Stimulated activated CD8-positive, alpha-beta memory T cell treated with anti-CD3 and anti-CD28 coated beads, Interleukin-12 subunit alpha, Interleukin-12 subunit beta, amount 100 ng/mL, for 4 hours (primary cell): ENCODE measurements at regions not wholly inside any gene's neighbourhood (a gene's known extent, or its start where the extent isn't known, plus 50 kb on each side); places are given as distances from the start of the nearest gene placed in this dataset.

Source experiments
- DNase-seq: peaks from one replicate; pipeline ENCODE4 v3.0.0-alpha.2; 2020; ENCODE audit warnings: low read depth

DNA sequence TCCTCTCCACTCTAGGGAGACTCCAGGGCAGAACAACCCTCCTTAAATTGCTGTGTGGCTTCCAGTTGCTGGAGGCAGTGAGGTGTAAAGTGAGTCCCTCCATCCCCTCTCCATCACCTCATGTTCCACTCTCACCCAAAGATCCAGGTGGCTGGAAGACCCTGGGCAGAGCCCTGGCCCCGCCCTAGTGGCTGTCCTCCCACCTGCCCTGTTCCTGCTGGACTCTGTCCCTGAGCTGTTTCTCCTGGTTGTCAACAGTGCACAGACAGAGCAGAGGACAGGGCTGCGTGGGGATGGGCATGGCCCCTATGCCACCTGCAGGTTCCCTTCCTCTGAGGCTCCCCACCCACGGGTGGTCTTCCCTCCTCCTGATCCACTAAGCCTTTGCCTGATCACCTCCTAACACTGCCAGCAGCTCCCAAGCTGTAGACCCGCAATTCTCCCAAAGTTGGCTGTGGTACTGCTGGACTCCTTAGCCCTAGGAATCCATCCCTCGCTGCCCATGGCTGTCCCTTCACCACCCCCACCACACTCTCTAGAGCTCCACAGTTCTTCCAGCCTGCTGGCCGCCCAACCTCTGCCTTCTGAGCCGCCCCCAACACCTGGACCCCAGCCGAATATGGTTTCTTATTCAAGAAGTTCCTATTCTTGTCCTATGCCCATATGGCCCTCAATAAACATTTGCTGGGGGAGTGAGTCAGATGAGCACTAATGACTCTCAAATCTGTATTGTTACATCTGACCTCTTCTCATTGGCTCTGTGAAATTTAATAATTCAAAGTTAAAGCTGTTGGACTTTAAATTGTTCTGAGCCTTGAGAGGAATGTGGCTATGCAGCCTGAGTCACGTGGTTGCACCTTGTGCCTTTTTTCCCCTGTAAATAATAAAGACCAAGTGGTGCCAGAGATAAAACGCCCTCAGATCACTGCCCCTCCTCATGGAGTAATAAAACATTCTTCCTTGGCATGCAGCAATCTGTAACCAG is 260.0 kb upstream of the HS6ST1 start:
- no peak for DNase-seq

DNA sequence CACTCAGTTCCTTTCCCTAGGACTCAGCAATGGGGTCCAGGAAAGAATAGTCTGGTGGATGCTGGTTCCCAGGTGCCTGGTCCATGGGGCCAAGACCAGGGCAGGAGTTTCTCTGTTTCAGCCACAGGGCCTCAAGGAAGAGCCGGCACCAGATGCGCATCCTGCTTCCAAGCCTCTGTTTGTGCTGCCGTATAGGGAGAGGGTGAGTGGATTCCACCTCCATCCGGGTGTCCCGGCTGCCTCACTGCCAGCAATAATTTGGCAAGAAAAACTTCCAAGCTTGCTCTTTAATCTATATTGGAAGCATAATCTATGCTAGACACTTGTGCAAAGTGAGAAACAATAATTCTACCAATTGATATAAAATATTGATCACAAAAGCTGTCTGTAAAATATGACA is 261.2 kb upstream of the HS6ST1 start:
- no peak for DNase-seq

DNA sequence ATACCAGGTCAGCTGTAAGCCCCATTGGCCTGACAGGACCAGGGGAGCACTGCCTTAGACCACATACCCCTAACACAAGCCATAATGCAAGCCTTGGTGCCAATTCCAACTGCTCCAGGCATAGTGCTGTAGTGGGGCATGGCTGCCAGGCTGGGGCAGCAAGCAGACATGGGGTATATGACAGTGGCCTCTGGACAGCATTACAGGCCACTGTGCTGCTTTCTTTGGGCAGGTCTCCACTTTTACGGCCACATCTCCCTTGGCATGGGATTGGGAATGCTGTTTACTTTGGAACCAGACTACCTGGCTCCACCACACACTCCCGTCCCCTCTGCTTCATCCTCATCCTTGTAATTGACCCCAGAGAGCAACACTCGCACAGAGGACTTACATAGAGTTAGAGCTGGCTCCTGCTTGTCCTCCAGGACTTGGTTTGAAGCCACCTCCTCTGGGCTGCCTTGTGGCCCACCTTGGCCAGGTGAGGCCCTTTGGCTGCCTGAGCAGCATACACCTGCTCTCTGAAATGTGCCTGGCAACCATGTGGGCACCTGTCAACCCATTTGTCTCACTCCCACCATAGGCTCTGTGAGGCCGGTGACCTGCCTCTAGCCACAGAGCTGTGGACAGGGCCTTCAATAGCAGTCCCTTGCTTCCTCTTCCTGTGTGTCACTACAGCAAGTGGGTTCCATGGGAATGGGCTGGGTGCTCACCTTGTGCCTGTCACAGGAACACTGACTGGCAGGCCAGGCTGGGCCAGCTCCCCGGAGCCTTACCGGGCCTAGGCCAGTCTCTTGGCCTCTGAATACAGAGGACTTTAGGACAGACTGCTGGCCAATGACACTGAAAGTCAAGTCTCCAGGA is 262.6 kb upstream of the HS6ST1 start:
- no peak for DNase-seq

DNA sequence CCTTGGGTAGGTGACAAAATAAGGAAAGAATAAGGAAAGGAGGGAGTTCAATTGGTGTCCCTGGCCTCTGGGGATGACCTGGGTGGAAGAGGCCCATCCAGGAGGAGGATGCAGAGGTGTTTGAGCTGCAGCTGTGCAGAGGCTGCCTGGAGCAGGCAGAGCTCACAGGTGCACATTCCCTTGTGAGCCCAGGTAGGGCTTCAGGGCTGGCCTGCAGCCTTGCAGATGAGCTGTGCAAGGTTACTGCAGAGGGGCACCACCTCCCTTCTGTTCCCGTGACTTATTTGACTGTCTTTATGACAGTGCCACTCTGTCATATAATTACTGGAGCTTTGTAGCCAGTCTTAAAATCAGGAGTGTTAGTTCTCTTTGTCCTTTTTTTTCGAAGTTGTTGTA is 263.2 kb upstream of the HS6ST1 start:
- no peak for DNase-seq

DNA sequence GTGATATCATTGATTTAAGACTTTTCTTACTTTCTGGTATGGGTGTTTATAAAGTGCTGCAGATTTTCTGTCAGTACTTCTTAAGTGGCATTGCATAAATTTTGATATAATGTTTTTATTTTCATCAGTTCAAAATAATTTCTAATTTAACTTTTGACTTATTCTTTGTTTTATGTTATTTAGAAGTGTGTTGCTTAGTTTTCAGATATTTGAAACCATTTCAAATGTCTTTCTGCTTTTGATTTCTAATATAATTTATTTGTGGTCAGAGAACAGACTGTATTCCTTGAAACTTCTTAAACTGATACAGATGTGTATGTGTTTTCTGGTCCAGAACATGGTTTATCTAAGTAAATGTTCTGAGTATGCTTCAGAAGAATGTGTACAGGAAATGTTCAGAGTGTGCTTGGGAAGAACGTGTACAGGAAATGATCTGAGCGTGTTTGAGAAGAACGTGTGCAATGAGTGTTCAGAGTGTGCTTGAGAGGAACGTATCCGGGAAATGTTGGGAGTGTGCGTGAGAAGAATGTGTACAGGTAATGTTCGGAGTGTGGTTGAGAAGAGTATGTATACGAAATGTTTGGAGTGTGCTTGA is 265.7 kb upstream of the HS6ST1 start:
- DNase-seq = no peak

DNA sequence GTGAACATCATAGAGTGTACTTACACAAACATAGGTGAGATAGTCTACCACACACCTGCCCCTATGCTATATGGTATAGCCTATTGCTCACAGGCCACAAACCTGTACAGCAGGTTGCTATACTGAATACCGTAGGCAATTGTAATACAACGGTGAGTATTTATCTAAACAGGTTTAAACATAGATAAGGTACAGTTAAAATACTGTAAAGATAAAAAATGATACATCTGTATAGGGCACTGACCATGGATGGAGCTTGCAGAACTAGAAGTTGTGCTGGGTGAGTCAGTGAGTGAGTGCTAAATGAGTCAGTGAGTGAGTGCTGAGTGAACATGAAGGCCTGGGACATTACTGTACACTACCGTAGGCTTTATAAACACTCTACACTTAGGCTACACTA is 267.0 kb upstream of the HS6ST1 start:
- DNase-seq = no peak

DNA sequence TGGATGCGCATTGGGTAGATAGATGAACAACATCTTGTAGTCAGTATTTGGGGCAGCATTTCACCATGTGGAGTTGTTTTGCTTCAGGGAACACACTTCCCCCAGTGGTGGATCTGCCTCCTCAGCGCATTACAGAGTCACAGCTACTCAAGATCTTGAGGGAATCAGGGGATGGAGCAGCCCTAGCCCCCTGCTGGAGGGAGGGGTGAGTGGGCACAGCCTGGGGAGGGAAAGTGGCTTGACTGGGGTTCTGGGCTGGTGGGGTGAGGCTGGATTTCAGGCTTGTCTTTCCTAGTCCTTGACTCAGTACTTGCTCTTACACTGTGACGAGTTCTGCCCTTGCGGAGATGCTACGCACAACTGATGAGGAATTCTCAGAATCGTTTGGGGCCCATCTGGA is 271.0 kb upstream of the HS6ST1 start:
- no peak for DNase-seq

DNA sequence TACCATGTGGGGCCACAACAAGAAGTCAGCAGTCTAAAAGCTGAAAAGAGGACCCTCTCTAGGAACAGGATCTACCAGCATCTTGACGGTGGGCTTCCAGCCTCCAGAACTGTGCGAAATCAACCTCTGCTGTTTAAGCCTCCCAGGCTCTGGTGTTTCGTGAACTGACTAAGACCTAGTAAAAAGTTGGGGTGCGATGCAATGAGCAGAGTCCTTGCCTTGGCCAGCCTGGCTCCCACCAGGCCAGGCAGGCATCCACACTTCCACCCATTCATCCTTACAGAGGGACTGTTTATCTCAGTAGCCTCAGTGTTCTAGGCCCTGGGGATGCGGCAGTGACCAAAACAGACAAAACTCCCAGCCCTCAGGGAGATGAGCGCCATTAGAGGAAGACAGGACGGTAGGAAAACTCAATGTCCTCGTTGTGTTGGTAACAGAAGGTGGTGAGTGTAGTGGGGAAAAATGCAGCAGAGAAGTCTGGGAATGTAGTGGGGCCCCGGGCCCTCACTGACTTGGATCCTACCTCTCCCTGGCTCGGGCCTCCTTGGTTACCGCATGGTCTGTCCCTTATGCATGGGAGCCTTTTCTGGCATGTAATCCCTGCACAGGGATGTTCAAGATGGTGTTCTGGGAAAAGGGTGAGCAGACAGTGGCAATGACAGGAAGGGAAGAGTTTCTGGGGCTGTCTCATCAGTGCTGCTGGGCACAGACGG is 271.8 kb upstream of the HS6ST1 start:
- DNase-seq = no peak

DNA sequence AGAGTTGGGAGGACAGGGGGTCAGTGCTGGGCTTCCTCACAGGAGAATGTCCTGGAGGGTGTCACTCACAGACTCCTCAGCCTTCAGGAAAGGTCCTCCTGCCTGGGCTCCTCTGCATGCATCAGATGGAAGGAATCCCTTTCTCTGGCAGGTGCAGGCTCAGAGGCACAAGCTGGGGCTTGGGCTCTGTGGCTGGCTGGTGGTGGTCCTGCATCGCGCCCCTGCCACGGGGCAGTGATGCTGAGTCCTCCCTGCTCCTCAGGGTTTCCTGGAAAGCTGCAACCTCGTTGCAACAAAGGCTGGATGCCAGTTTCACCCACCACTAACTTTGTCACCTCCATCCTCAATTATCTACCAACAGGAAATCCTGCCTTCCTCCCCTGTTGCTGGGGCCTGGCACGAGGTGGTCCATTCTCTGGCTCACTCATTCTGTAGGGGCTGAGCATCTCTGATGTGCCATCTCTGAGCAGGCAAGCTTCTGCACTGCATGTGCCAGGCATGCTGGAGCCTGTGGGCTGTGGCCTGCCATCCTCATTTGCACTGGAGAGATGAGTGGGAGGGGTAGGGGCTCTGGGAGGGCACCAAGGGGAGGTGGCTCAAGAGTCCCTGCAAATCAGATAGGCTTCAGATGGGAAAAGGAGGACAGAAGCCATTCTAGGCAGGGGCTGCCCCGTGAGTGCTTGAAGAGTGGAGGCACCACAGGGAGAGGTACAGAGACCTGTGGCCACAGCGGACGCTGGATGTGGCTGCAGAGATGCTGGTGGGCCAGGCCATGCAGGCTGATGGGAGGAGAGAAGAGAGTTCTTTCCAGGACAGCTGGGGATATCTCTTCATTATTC is 272.6 kb upstream of the HS6ST1 start:
- DNase-seq = no peak

DNA sequence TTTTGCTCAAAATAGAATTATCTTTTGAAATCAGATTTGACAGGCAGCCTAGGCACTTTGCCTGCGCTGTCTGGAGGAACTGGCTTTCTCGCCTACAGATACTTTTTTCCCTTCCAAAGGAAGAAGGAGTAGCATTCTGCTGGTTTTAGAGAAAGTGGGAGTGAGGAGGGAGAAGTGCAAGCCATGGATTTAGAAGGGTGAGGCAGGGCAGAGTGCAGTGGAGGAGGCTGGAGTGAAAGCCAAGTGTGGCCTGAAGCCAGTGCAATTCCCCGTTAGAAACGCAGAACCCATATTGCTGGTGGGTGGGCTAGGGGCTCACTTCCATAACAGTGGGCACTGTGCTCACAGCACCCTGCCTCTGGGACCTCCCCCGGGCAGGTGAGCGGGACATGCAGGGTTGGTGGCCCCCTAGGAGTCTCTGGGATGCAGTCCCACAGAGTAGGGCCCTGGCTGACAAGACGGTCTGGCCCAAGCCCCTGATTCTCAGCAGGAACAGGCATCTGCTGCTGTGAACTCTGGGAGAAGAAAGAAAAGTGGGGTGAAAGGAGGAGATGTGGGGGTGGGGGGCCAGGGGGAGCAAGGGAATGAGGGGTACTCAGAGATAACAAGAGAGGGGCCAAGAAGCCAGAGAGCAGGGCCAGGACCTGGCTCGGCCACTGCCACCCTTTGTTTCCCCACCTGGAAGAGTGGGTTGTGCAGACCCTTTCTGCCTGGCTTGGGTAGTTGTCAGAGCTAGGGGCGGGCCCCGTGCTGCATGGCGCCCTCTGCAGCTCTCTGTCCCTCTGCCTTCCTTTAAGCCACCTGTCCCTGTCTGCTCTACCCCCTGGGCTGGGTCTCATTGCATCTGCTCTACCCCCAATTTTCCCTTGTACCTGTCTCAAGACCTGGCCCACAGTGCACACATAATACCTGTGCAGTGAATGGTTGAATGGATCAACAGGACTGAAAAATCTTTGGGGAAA is 273.5 kb upstream of the HS6ST1 start:
- no peak for DNase-seq

DNA sequence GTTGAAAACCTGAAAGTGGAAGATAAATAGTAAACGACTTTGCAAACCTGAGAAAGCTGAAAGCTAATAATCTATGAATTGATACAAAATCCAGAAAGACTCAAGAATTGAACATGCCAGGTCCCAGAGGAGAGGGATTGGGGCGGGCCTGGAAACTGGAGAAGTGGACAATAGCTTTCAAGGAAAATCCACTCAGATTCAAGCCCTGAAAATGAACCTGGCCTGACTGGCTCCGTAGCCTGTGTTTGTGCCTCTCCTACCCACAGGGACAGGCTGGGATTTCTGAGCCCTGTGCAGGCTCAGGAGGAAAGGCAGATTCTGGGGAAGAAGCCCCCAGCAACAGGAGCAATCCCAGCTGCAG is 274.8 kb upstream of the HS6ST1 start:
- DNase-seq = no peak

DNA sequence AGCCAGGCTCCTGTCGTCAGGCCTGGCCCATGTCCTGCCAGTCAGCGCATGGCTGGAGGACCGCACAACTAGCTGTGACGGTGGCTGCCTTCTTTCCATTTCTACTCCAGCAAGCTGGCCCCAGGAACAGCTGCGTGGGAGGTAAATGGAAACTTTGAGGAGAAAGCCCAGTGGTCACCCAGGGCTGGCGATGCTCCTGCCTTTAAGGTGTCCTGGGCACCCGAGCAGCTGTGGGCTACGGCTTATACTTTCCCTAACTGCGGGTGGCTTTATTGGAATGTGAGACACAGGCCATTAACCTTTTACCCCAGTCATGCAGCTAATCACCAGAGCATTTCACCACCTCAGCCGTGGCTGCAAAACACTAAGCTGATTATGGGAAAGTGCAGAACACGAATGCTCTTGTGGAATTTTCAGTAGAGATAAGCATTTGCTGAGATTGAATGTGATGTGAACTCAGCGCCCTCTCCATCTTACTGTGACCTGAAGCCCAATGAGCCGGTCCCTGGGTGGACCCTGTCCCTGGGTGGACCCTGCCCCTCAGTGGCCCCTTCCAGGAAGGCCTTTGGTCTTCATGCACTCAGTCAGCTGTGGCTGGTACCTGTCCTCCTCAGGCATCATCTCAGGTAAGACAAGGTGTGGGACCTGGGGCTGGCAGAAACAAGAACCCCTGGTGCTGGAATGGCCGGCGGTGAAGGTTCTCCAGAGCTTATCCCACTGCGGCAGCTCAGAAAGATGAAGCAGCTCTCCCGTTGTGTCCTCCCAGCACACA is 275.4 kb upstream of the HS6ST1 start:
- DNase-seq = no peak

DNA sequence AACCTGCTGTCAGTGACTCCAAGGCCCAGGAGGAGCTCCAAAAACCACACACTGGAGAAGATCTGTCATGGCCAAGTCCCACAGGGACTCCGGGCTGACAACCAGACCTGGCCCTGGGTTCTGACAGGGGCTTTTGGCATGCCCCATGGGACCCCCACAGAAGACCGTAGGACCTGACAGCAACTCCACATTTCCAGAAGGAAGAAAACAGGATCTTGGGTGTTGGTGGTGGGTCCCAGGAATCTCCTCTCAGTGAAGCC is 275.9 kb upstream of the HS6ST1 start:
- DNase-seq = no peak

DNA sequence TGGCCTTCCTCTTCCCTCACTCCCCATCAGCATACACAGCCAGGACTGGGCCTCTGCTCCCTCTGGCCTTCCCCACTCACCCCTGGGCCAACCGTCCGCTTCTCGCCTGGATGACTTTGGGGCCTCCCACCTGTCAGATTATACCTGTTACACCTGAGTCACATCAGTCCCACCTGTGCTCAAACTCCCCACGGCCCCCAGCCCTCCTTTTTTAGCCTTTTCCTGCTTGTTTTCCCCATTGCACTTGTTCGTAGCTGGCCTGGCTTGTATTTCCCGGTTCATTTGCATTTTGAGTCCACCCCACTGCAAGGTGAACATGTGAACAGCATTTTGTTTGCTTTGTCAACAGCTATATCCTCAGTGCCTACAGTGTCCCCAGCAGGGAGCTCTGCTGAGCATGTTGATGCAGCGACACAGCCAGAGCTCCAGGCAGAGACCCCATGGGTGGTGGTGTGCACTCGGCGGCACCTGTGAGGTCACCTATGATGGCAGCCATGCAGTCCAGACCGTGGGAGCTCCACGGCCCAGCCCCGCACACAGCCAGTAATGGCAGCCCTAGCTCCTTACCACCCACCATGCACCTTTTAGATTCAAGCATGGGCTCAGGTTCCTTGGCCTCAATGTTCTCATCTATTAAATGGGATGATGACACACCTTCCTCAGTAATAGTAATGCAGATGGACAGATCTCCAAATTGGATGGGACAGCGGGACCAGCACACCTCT is 276.4 kb upstream of the HS6ST1 start:
- no peak for DNase-seq

DNA sequence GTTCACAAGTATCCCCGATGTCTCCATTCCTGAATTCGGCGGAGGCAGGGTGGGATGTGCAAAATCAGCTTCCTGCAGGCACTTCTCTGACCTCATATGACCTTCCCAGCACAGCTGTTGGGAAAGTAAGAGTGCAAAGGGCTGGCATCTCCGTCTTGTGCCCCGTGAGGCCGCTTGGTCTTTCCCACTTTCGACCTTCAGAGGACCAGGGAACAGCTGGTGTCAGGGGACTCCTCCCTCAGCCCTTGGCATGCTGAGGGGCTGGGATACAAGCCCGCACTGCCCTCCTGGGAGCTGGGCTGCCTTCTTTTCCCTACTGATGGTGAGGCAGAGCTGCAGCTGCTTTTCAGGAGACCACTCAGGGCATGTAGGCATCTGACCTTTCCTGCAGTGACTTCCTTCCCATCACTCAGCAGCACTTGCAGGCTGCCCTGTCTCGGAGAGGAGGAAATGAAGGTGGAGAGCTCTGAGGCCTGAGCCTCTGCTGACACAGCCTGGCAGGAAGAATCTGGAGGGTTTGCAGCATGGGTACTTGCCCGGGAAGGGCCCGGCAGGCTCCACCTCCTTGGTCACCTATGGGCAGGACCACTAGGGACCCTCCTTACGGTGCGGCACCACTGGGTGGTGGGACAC is 277.2 kb upstream of the HS6ST1 start:
- DNase-seq = no peak

DNA sequence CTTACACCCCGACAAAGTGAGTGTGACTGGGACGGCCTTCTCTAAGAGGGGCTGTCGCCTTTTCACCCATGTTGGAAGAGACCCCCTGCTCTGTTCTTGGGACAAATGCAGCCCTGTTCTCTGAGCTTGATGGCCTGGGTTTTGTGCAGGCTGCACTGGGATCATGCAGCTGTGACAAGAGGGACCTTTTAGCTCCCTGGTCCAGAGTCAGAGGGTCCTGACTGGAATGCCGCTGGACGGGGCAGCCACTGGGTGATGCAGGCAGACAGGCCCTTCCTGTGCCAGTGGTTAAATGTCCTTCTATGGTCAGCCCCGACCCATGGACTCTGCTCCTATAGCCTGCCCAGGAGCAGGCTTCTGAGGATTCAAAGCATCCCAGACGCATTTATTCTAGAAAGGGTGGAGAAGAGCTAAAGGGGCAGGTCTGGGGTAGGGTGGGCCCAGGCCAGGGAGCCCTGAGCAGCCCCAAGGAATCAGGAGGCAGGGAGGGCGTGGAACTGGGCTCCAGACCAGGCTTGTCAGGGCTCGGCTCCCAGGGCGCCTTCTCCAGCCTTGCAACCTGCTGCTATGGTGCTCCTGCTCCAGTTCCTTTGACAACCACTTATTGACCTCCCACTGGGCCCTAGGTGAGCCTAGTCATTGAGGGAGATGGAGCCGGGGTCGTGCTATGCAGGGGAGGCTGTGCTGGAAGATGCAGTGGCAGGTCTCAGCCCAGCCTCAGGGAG is 277.9 kb upstream of the HS6ST1 start:
- no peak for DNase-seq

DNA sequence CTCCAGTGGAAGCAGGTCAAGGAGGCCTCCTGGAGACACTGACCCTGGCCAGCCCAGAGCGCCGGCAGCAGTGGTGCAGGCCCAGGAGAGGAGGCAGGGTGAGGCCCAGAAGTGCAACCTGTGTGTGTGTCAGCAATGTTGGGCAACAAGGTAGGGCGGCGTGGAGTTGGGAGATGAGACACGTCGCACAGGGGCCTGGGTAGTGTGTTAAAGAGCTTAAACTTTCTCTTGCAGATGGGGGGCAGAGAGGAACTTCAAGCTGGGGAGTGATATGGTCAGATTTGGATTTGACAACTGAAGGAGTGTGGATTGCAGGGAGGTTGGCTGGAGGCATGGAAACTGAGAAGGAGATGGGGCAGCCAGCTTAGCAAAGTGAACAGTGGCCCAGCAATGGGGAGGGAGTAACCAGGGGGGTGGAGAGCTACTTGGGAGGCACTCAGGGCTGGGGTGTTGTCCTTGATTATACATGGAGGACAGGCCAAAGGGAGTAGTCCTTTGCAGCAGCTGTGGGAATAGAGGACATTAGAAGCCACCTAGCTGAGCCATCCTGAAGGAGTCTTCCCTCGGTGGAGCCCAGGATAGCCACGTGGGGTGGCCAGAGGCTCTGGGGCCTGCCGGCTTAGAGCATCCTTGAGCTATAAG is 278.6 kb upstream of the HS6ST1 start:
- no peak for DNase-seq
